ENCODE measurements at regions not wholly inside any gene's neighbourhood (a gene's known extent, or its start where the extent isn't known, plus 50 kb on each side); places are given as distances from the start of the nearest gene placed in this dataset.

DNA sequence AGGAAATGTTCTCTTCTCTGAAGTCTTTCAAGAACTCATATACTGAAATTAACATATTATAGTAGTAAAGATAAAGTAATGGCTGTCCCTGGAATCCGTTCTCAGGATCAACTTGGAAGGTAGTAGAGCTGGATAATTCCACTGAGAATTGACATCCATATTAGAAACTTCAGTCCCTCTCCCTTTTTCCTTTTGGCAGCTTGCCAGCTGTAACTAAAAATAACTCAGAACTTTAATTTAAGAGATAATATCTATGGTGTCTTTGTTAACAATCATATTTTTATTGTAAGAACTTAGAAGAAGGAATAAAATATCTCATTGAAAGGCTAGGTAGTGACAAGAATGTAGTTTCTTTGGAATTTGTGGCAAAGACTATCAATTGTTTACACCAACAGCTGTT lies 61.4 kb upstream of the PLEKHA5 start:
- no peaks in the 10 kb centered on the region for H3K9me3 ChIP-seq
- H3K4me3 ChIP-seq (ENCODE audit: low read depth, low read length): no peak overlapping the region
- H3K36me3 ChIP-seq: no peaks in the 10 kb centered on the region
- no peak for DNase-seq
- peaks cover 13% of the 10 kb centered on the region for H3K4me1 ChIP-seq
- TF ChIP-seq, protein P1, sequence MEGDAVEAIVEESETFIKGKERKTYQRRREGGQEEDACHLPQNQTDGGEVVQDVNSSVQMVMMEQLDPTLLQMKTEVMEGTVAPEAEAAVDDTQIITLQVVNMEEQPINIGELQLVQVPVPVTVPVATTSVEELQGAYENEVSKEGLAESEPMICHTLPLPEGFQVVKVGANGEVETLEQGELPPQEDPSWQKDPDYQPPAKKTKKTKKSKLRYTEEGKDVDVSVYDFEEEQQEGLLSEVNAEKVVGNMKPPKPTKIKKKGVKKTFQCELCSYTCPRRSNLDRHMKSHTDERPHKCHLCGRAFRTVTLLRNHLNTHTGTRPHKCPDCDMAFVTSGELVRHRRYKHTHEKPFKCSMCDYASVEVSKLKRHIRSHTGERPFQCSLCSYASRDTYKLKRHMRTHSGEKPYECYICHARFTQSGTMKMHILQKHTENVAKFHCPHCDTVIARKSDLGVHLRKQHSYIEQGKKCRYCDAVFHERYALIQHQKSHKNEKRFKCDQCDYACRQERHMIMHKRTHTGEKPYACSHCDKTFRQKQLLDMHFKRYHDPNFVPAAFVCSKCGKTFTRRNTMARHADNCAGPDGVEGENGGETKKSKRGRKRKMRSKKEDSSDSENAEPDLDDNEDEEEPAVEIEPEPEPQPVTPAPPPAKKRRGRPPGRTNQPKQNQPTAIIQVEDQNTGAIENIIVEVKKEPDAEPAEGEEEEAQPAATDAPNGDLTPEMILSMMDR (IDR thresholded peaks at IDR 0.05; ENCODE audit: low read depth, low read length): no peak
- H3K27me3 ChIP-seq: no peaks in the 10 kb centered on the region

- Histone ChIP-seq H3K27me3 (no peaks in the 10 kb centered on the region), H3K9me3 (no peaks in the 10 kb centered on the region), H3K4me3 (ENCODE audit: low read depth, low read length) (no peak overlapping the region), H3K36me3 (no peaks in the 10 kb centered on the region), H3K4me1 (peaks cover 13% of the 10 kb centered on the region)
- no peak for DNase-seq
- TF ChIP-seq, protein P1 (IDR thresholded peaks at IDR 0.05; ENCODE audit: low read depth, low read length): no peak
Observed at GRCh38 chr12:19070341-19070740, 59.2 kb upstream of the PLEKHA5 start.

DNA sequence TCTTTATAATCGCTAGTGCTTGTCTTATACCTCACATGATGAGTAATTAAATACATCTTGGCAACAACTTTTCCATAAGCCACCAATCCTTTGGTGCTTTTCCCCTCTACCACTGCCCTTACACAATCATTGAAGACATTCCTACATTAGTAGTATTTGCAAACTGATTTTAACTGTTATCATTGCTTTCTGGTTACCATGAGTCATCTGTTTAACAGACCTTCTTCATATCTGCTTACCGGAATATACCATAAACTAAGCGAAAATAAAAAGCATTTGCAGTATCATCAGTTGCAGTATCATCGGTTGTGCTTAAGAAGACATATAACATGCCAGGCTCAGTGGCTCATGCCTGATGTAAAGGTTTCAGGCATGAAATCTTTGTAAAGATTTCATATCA lies 54.8 kb upstream of the PLEKHA5 start:
- Histone ChIP-seq H3K4me3 (ENCODE audit: low read depth, low read length) (no peak overlapping the region), H3K9me3 (no peaks in the 10 kb centered on the region), H3K4me1 (no peaks in the 10 kb centered on the region), H3K27me3 (no peaks in the 10 kb centered on the region), H3K36me3 (no peaks in the 10 kb centered on the region)
- TF ChIP-seq, protein P1 (IDR thresholded peaks at IDR 0.05; ENCODE audit: low read depth, low read length): no peak
- DNase-seq: no peak

GRCh38 chr12:19075711-19076340 lies 53.7 kb upstream of the PLEKHA5 start:
- Histone ChIP-seq H3K4me3 (ENCODE audit: low read depth, low read length) (no peak overlapping the region), H3K4me1 (no peaks in the 10 kb centered on the region)

More at GRCh38 chr12:19075711-19076340, 53.7 kb upstream of the PLEKHA5 start:
- TF ChIP-seq, protein P1 (IDR thresholded peaks at IDR 0.05; ENCODE audit: low read depth, low read length): no peak
- H3K36me3 ChIP-seq: no peaks in the 10 kb centered on the region
- no peak for DNase-seq
- no peaks in the 10 kb centered on the region for H3K27me3 ChIP-seq
- H3K9me3 ChIP-seq: no peaks in the 10 kb centered on the region
